CD14-positive monocyte (primary cell): ENCODE measurements at regions not wholly inside any gene's neighbourhood (a gene's known extent, or its start where the extent isn't known, plus 50 kb on each side); places are given as distances from the start of the nearest gene placed in this dataset.

ENCODE experiments used
- DNase-seq, 3 donors: peaks; one replicate each; pipeline ENCODE4 v3.0.0-alpha.2; 2011 to 2022
- H2AFZ ChIP-seq: 2 replicates; pipeline ENCODE4 v1.6.0; 2012; ENCODE audit warnings: mild to moderate bottlenecking, low read depth, low read length, inconsistent platforms; ENCODE audit not compliant: insufficient read depth, poor library complexity, severe bottlenecking
- H3K27ac ChIP-seq, 2 donors: 1 replicate in 1 of 2; 2 replicates in 1 of 2; pipeline ENCODE4 v1.5.1; 2012 to 2013; ENCODE audit warnings: low read length in 2 of 2, control low read depth in 1 of 2, inconsistent platforms in 1 of 2, low read depth in 1 of 2, mild to moderate bottlenecking in 1 of 2
- H3K27me3 ChIP-seq, 2 donors: one replicate each; pipeline versions ENCODE4 v1.6.0 to v1.6.1; 2011 to 2013; ENCODE audit warnings: low read length in 2 of 2; ENCODE audit not compliant: control insufficient read depth in 2 of 2, insufficient read depth in 2 of 2
- H3K36me3 ChIP-seq, 2 donors: replicated peaks in 1 of 2; 1 replicate in 1 of 2; 2 replicates in 1 of 2; pipeline versions ENCODE4 v1.5.1 to v1.6.1; 2012 to 2013; ENCODE audit warnings: low read length in 2 of 2, control low read depth in 1 of 2, inconsistent platforms in 1 of 2, mild to moderate bottlenecking in 1 of 2; ENCODE audit not compliant: insufficient read depth in 2 of 2, control insufficient read depth in 1 of 2
- H3K4me1 ChIP-seq, 2 donors: 1 replicate in 1 of 2; 2 replicates in 1 of 2; pipeline versions ENCODE4 v1.5.1 to v1.6.1; 2012 to 2013; ENCODE audit warnings: low read length in 2 of 2, control low read depth in 1 of 2, inconsistent platforms in 1 of 2, mild to moderate bottlenecking in 1 of 2, moderate library complexity in 1 of 2; ENCODE audit not compliant: insufficient read depth in 2 of 2, control insufficient read depth in 1 of 2
- H3K4me2 ChIP-seq: replicated peaks from 2 replicates; pipeline ENCODE3; 2012; ENCODE audit warnings: low read length, moderate library complexity, mild to moderate bottlenecking; ENCODE audit not compliant: poor library complexity, severe bottlenecking; ENCODE audit errors: extremely low read depth
- H3K4me3 ChIP-seq, 3 experiments: fragments of 200-600 bp in 1 of 3; sonication (generic) in 1 of 3; replicated peaks in 1 of 3; 1 replicate in 2 of 3; 2 replicates in 1 of 3; pipeline ENCODE4 v1.5.1; 2011 to 2013; ENCODE audit warnings: low read length in 3 of 3, mild to moderate bottlenecking in 3 of 3, control low read depth in 2 of 3, low read depth in 2 of 3, inconsistent platforms in 1 of 3, moderate library complexity in 1 of 3
- H3K79me2 ChIP-seq: 2 replicates; pipeline ENCODE4 v1.6.0; 2012; ENCODE audit warnings: mild to moderate bottlenecking, control low read depth, inconsistent platforms, low read length, moderate library complexity; ENCODE audit not compliant: insufficient read depth
- H3K9ac ChIP-seq: 2 replicates; pipeline ENCODE4 v1.6.0; 2017; ENCODE audit warnings: low read length, mild to moderate bottlenecking; ENCODE audit not compliant: insufficient read depth, poor library complexity, severe bottlenecking
- H3K9me3 ChIP-seq, 2 donors: replicated peaks in 1 of 2; 1 replicate in 1 of 2; 2 replicates in 1 of 2; pipeline versions ENCODE4 v1.5.1 to v1.6.1; 2012 to 2013; ENCODE audit warnings: low read length in 2 of 2, control low read depth in 1 of 2; ENCODE audit not compliant: control insufficient read depth in 1 of 2, insufficient read depth in 1 of 2
- H4K20me1 ChIP-seq: 2 replicates; pipeline ENCODE4 v1.6.0; 2012; ENCODE audit warnings: mild to moderate bottlenecking, low read length, control low read depth, moderate library complexity; ENCODE audit not compliant: insufficient read depth
- H3K27ac Mint-ChIP-seq, 7 donors: one replicate each; pipeline ENCODE4 v1.8.0; 2020; ENCODE audit warnings: mild to moderate bottlenecking in 7 of 7, mixed read lengths in 7 of 7, moderate library complexity in 6 of 7, inconsistent platforms in 2 of 7
- H3K27me3 Mint-ChIP-seq, 3 donors: one replicate each; pipeline ENCODE4 v1.8.0; 2021 to 2022; ENCODE audit warnings: low read depth in 3 of 3, mild to moderate bottlenecking in 3 of 3, mixed read lengths in 3 of 3, moderate library complexity in 3 of 3, inconsistent platforms in 1 of 3
- H3K36me3 Mint-ChIP-seq, 2 donors: one replicate each; pipeline ENCODE4 v1.8.0; 2020; ENCODE audit warnings: mixed read lengths in 2 of 2, inconsistent platforms in 1 of 2, mild to moderate bottlenecking in 1 of 2
- H3K4me1 Mint-ChIP-seq: one replicate; pipeline ENCODE4 v1.8.0; 2020; ENCODE audit warnings: mild to moderate bottlenecking, mixed read lengths
- H3K4me3 Mint-ChIP-seq, 2 donors: one replicate each; pipeline ENCODE4 v1.8.0; 2020; ENCODE audit warnings: mild to moderate bottlenecking in 2 of 2, mixed read lengths in 2 of 2, moderate library complexity in 1 of 2
- H3K9me3 Mint-ChIP-seq, 7 donors: one replicate each; pipeline ENCODE4 v1.8.0; 2020 to 2022; ENCODE audit warnings: mixed read lengths in 7 of 7, mild to moderate bottlenecking in 6 of 7, moderate library complexity in 6 of 7, inconsistent platforms in 2 of 7
- CTCF ChIP-seq: fragments of 200-600 bp; IDR thresholded peaks from one replicate; pipeline ENCODE4 v1.8.0; 2022; ENCODE audit warnings: antibody characterized with exemption, mild to moderate bottlenecking
- WGBS: methylation state at CpG from one replicate; pipeline ENCODE4 v1.1.5; 2013; ENCODE audit warnings: missing lambda C conversion rate; ENCODE audit not compliant: insufficient coverage; 5-methylcytosine and 5-hydroxymethylcytosine counted together
- intact Hi-C, 2 donors: fragments of 100-400 bp; cut with micrococcal nuclease; formaldehyde crosslinking; loops; one replicate each; pipeline versions ENCODE4 v1.15.0 to v1.15.1; 2023

GRCh38 chr5:120974690-120975089, 510.6 kb downstream of the PRR16 start:
- no peaks in the 10 kb centered on the region for H3K27me3 Mint-ChIP-seq
- H3K4me1 Mint-ChIP-seq: no peaks in the 10 kb centered on the region
- TF ChIP-seq CTCF: no peak
- Histone ChIP-seq H3K4me2 (no peak overlapping the region), H3K9me3 (no peaks in the 10 kb centered on the region), H3K79me2 (no peaks in the 10 kb centered on the region), H3K27ac (no peak overlapping the region), H2AFZ (no peak overlapping the region), H3K4me3 (no peak overlapping the region), H3K9ac (no peak overlapping the region), H4K20me1 (no peaks in the 10 kb centered on the region), H3K4me1 (no peaks in the 10 kb centered on the region), H3K27me3 (no peaks in the 10 kb centered on the region), H3K36me3 (no peaks in the 10 kb centered on the region)
- H3K36me3 Mint-ChIP-seq: no peaks in the 10 kb centered on the region
- no peak for DNase-seq
- intact Hi-C loops: no loop called here
- WGBS: 92% methylated on average over 2 of the region's 2 CpGs
- H3K4me3 Mint-ChIP-seq: no peak overlapping the region
- H3K9me3 Mint-ChIP-seq: peaks cover 0 to 10% (median 3%) of the 10 kb centered on the region in 7 donors
- H3K27ac Mint-ChIP-seq: no peak overlapping the region

- no peak overlapping the region for H3K4me2 ChIP-seq
- no peak overlapping the region for H3K9ac ChIP-seq
- Mint-ChIP-seq H3K4me1 (no peaks in the 10 kb centered on the region), H3K9me3 (peaks cover 0 to 8% (median 0%) of the 10 kb centered on the region in 7 donors), H3K36me3 (no peaks in the 10 kb centered on the region), H3K27me3 (no peaks in the 10 kb centered on the region), H3K4me3 (no peak overlapping the region), H3K27ac (no peak overlapping the region)
- intact Hi-C loops: no loop called here
- H4K20me1 ChIP-seq: no peaks in the 10 kb centered on the region
- H3K27ac ChIP-seq: no peak overlapping the region
- no peak for DNase-seq
- H3K4me3 ChIP-seq: no peak overlapping the region
- TF ChIP-seq CTCF: no peak
- no peaks in the 10 kb centered on the region for H3K27me3 ChIP-seq
- H3K9me3 ChIP-seq: no peaks in the 10 kb centered on the region
- H3K36me3 ChIP-seq: no peaks in the 10 kb centered on the region
- H2AFZ ChIP-seq: no peak overlapping the region
- no peaks in the 10 kb centered on the region for H3K79me2 ChIP-seq
- no peaks in the 10 kb centered on the region for H3K4me1 ChIP-seq
Observed at GRCh38 chr5:120982351-120982750, 518.3 kb downstream of the PRR16 start.
